ENCODE measurements at regions not wholly inside any gene's neighbourhood (a gene's known extent, or its start where the extent isn't known, plus 50 kb on each side); places are given as distances from the start of the nearest gene placed in this dataset.

DNA sequence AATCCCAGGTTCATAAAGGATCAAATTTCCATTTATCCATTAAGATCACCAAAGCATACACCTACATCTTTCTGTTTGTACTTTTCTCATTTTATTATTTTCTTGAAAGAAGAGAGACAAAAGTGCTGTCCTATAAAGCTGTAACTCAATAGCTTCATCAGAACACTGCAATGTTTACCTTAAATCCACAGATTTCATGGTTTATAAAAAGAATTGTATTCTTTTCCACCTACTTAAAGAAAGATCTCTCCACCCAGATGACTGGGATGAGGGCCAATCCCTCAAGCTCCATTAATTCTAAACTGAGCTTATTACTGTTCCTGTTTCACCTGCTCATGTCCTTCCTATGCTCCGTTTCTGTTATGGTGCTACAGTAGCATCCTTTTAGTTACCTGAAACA lies 470.6 kb downstream of the BCAT1 start:
- TF ChIP-seq POU5F1 (IDR thresholded peaks at IDR 0.05; ENCODE audit: borderline replicate concordance, low read depth, low read length, partially characterized antibody) (no peak), CCAR2 (IDR thresholded peaks at IDR 0.05; ENCODE audit: low read depth, low read length) (no peak), EHMT2 (IDR thresholded peaks at IDR 0.05) (no peak), POLR2AphosphoS5 (IDR thresholded peaks at IDR 0.05; ENCODE audit: control insufficient read depth, insufficient read depth, low read depth, low read length) (no peak), EZH2 (IDR thresholded peaks at IDR 0.05; ENCODE audit: borderline replicate concordance, low read depth, low read length) (no peak), PHB (CRISPR knock-in tag; IDR thresholded peaks at IDR 0.05) (no peak)
- TF ChIP-seq, protein P1, sequence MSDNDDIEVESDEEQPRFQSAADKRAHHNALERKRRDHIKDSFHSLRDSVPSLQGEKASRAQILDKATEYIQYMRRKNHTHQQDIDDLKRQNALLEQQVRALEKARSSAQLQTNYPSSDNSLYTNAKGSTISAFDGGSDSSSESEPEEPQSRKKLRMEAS (CRISPR knock-in tag; IDR thresholded peaks at IDR 0.05) = no peak
- TF ChIP-seq, protein P2, sequence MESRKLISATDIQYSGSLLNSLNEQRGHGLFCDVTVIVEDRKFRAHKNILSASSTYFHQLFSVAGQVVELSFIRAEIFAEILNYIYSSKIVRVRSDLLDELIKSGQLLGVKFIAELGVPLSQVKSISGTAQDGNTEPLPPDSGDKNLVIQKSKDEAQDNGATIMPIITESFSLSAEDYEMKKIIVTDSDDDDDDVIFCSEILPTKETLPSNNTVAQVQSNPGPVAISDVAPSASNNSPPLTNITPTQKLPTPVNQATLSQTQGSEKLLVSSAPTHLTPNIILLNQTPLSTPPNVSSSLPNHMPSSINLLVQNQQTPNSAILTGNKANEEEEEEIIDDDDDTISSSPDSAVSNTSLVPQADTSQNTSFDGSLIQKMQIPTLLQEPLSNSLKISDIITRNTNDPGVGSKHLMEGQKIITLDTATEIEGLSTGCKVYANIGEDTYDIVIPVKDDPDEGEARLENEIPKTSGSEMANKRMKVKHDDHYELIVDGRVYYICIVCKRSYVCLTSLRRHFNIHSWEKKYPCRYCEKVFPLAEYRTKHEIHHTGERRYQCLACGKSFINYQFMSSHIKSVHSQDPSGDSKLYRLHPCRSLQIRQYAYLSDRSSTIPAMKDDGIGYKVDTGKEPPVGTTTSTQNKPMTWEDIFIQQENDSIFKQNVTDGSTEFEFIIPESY (CRISPR knock-in tag; IDR thresholded peaks at IDR 0.05) = no peak
- TF ChIP-seq, protein P3, sequence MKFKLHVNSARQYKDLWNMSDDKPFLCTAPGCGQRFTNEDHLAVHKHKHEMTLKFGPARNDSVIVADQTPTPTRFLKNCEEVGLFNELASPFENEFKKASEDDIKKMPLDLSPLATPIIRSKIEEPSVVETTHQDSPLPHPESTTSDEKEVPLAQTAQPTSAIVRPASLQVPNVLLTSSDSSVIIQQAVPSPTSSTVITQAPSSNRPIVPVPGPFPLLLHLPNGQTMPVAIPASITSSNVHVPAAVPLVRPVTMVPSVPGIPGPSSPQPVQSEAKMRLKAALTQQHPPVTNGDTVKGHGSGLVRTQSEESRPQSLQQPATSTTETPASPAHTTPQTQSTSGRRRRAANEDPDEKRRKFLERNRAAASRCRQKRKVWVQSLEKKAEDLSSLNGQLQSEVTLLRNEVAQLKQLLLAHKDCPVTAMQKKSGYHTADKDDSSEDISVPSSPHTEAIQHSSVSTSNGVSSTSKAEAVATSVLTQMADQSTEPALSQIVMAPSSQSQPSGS (CRISPR knock-in tag; IDR thresholded peaks at IDR 0.05) = no peak
